Type B pancreatic cell (in vitro differentiated cells): ENCODE measurements at regions not wholly inside any gene's neighbourhood (a gene's known extent, or its start where the extent isn't known, plus 50 kb on each side); places are given as distances from the start of the nearest gene placed in this dataset.

Source experiments
- DNase-seq: peaks from one replicate; pipeline ENCODE4 v3.0.0; 2021; ENCODE audit warnings: mixed read lengths; ENCODE audit not compliant: unreplicated experiment; ENCODE audit errors: extremely low spot score
- H3K27ac Mint-ChIP-seq: 2 replicates; pipeline ENCODE4 v1.8.0; 2021; ENCODE audit warnings: mild to moderate bottlenecking, mixed read lengths
- H3K27me3 Mint-ChIP-seq: 2 replicates; pipeline ENCODE4 v1.8.0; 2021; ENCODE audit warnings: mixed read lengths
- H3K36me3 Mint-ChIP-seq: 2 replicates; pipeline ENCODE4 v1.8.0; 2021; ENCODE audit warnings: mixed read lengths
- H3K4me1 Mint-ChIP-seq: one replicate; pipeline ENCODE4 v1.8.0; 2021; ENCODE audit warnings: mixed read lengths; ENCODE audit not compliant: unreplicated experiment
- H3K4me3 Mint-ChIP-seq: 2 replicates; pipeline ENCODE4 v1.8.0; 2021; ENCODE audit warnings: mild to moderate bottlenecking, mixed read lengths
- H3K9me3 Mint-ChIP-seq: 2 replicates; pipeline ENCODE4 v1.8.0; 2021; ENCODE audit warnings: mixed read lengths
- CTCF ChIP-seq: fragments of 200-600 bp; sonication (generic); conservative IDR thresholded peaks from 2 replicates; pipeline ENCODE4 v1.5.0; 2021; ENCODE audit warnings: antibody characterized with exemption, mild to moderate bottlenecking

GRCh38 chr13:78436311-78436710 is 167.0 kb downstream of the POU4F1 start:
- Mint-ChIP-seq H3K4me3 (no peak overlapping the region), H3K27ac (no peak overlapping the region), H3K36me3 (no peaks in the 10 kb centered on the region), H3K4me1 (no peaks in the 10 kb centered on the region), H3K27me3 (no peaks in the 10 kb centered on the region), H3K9me3 (no peaks in the 10 kb centered on the region)
- no peak for TF ChIP-seq CTCF
- DNase-seq: no peak

- no peak for TF ChIP-seq CTCF
- no peak for DNase-seq
- Mint-ChIP-seq H3K4me1 (peaks cover 13% of the 10 kb centered on the region), H3K36me3 (no peaks in the 10 kb centered on the region), H3K4me3 (no peak overlapping the region), H3K27ac (no peak overlapping the region), H3K9me3 (no peaks in the 10 kb centered on the region), H3K27me3 (no peaks in the 10 kb centered on the region)
Measured at GRCh38 chr13:78431328-78431727, 172.0 kb downstream of the POU4F1 start.

- Mint-ChIP-seq H3K36me3 (no peaks in the 10 kb centered on the region), H3K4me1 (peaks cover 13% of the 10 kb centered on the region), H3K4me3 (peak overlapping the region; percentile 61), H3K27me3 (no peaks in the 10 kb centered on the region), H3K27ac (no peak overlapping the region), H3K9me3 (no peaks in the 10 kb centered on the region)
- no peak for TF ChIP-seq CTCF
- DNase-seq: no peak
Measured at GRCh38 chr13:78430811-78431210, 172.5 kb downstream of the POU4F1 start.

- Mint-ChIP-seq H3K4me3 (peak overlapping the region; percentile 61), H3K9me3 (no peaks in the 10 kb centered on the region), H3K36me3 (no peaks in the 10 kb centered on the region), H3K27me3 (no peaks in the 10 kb centered on the region), H3K4me1 (peaks cover 13% of the 10 kb centered on the region), H3K27ac (no peak overlapping the region)
- TF ChIP-seq CTCF: no peak
- DNase-seq: no peak
Measured at GRCh38 chr13:78430166-78430791, 173.1 kb downstream of the POU4F1 start.

- DNase-seq: no peak
- H3K27me3 Mint-ChIP-seq: no peaks in the 10 kb centered on the region
- no peak overlapping the region for H3K4me3 Mint-ChIP-seq
- H3K27ac Mint-ChIP-seq: no peak overlapping the region
- no peaks in the 10 kb centered on the region for H3K36me3 Mint-ChIP-seq
- H3K9me3 Mint-ChIP-seq: no peaks in the 10 kb centered on the region
- TF ChIP-seq CTCF: no peak
- H3K4me1 Mint-ChIP-seq: peaks cover 13% of the 10 kb centered on the region
Measured at GRCh38 chr13:78428646-78429045, 174.7 kb downstream of the POU4F1 start.

GRCh38 chr13:78426183-78426582 is 177.2 kb downstream of the POU4F1 start:
- Mint-ChIP-seq H3K36me3 (no peaks in the 10 kb centered on the region), H3K27ac (no peak overlapping the region)
- no peak for TF ChIP-seq CTCF

More at GRCh38 chr13:78426183-78426582, 177.2 kb downstream of the POU4F1 start:
- DNase-seq: no peak
- Mint-ChIP-seq H3K4me3 (no peak overlapping the region), H3K9me3 (no peaks in the 10 kb centered on the region), H3K27me3 (no peaks in the 10 kb centered on the region), H3K4me1 (peaks cover 13% of the 10 kb centered on the region)
